HepG2 (cell line): ENCODE measurements at regions not wholly inside any gene's neighbourhood (a gene's known extent, or its start where the extent isn't known, plus 50 kb on each side); places are given as distances from the start of the nearest gene placed in this dataset.

Source experiments
- ATAC-seq: fragments of 200-7000 bp; cut with Tn5 transposase; 3 replicates; pipeline ENCODE4 v1.9.1; 2020; ENCODE audit warnings: mild to moderate bottlenecking, moderate library complexity
- BruUV-seq: library from RNA; stranded (reverse); fragments of 400-500 nt; replicated peaks from 2 replicates; lab custom pipeline; 2021; lab: Mats Ljungman, UMichigan
- CTCF ChIA-PET: fragments of 300-600 bp; formaldehyde crosslinking; extraction: SDS; loops from one replicate; lab custom pipeline; 2021; ENCODE audit warnings: low total read pairs, inconsistent platforms, low intra/inter-chr PET ratio; lab: Yijun Ruan, JAX
- POLR2A ChIA-PET: fragments of 350-600 bp; sonication (Branson Sonifier 250); formaldehyde crosslinking; loops from one replicate; lab custom pipeline; 2020; ENCODE audit warnings: antibody characterized with exemption, inconsistent platforms; lab: Yijun Ruan, JAX
- DNase-seq: peaks from one replicate; pipeline ENCODE4 v3.0.0-alpha.2; 2015; ENCODE audit warnings: low spot score
- FAIRE-seq: peaks from 3 replicates; lab custom pipeline; 2011; peaks lifted over from hg19 to GRCh38; lab: Jason Lieb, UNC
- H2AFZ ChIP-seq: one replicate; pipeline ENCODE4 v1.6.1; 2011; ENCODE audit warnings: low read length, inconsistent platforms
- H3K27ac ChIP-seq: fragments of 300-600 bp; 3 replicates; pipeline ENCODE4 v1.8.0; 2011; ENCODE audit warnings: mixed run types, mild to moderate bottlenecking, mixed read lengths, low read length, inconsistent platforms; ENCODE audit not compliant: insufficient read depth; ENCODE audit errors: extremely low read length
- H3K27me3 ChIP-seq, 2 experiments: fragments of 200-600 bp in 1 of 2; 2 replicates in 1 of 2; 3 replicates in 1 of 2; pipeline versions ENCODE4 v1.6.0 to v1.8.0; 2011; ENCODE audit warnings: low read length in 2 of 2, mild to moderate bottlenecking in 2 of 2, moderate library complexity in 2 of 2, inconsistent platforms in 1 of 2; ENCODE audit not compliant: insufficient read depth in 2 of 2, control insufficient read depth in 1 of 2
- H3K36me3 ChIP-seq, 2 experiments: fragments of 200-600 bp in 1 of 2; replicated peaks in 1 of 2; 2 replicates in 1 of 2; 3 replicates in 1 of 2; pipeline versions ENCODE4 v1.5.1 to v1.8.0; 2011; ENCODE audit warnings: low read length in 2 of 2, inconsistent platforms in 1 of 2; ENCODE audit not compliant: insufficient read depth in 2 of 2, control insufficient read depth in 1 of 2
- H3K4me1 ChIP-seq: 2 replicates; pipeline ENCODE4 v1.5.1; 2012; ENCODE audit warnings: low read length, inconsistent platforms; ENCODE audit not compliant: insufficient read depth
- H3K4me2 ChIP-seq: 2 replicates; pipeline ENCODE4 v1.6.0; 2011; ENCODE audit warnings: low read depth, low read length, inconsistent platforms
- H3K4me3 ChIP-seq, 3 experiments: fragments of 200-600 bp in 1 of 3; sonication (generic), shearing (Covaris generic) in 1 of 3; replicated peaks in 1 of 3; 2 replicates each; pipeline ENCODE4 v1.5.1; 2011 to 2016; ENCODE audit warnings: low read length in 3 of 3, inconsistent platforms in 2 of 3, low read depth in 2 of 3, mild to moderate bottlenecking in 2 of 3, control low read depth in 1 of 3, mixed read lengths in 1 of 3; ENCODE audit not compliant: insufficient read depth in 1 of 3
- H3K79me2 ChIP-seq: one replicate; pipeline ENCODE4 v1.6.1; 2011; ENCODE audit warnings: low read length, inconsistent platforms; ENCODE audit not compliant: insufficient read depth
- H3K9ac ChIP-seq: 2 replicates; pipeline ENCODE4 v1.6.0; 2011; ENCODE audit warnings: mild to moderate bottlenecking, low read depth, low read length, inconsistent platforms; ENCODE audit not compliant: insufficient read depth
- H3K9me3 ChIP-seq: 2 replicates; pipeline ENCODE4 v1.5.1; 2012; ENCODE audit warnings: mild to moderate bottlenecking, low read length
- H4K20me1 ChIP-seq: 2 replicates; pipeline ENCODE4 v1.6.0; 2011; ENCODE audit warnings: inconsistent platforms, mild to moderate bottlenecking, low read length, moderate library complexity; ENCODE audit not compliant: insufficient read depth
- CCAR2 ChIP-seq: fragments of 200-400 bp; formaldehyde crosslinking; optimal IDR thresholded peaks from 2 replicates; pipeline ENCODE3; 2018; ENCODE audit warnings: low read depth, mild to moderate bottlenecking, low read length, moderate library complexity
- EP300 ChIP-seq, 3 experiments: sonication (generic) in 1 of 3; formaldehyde crosslinking in 1 of 3; IDR thresholded peaks; 2 replicates each; pipeline versions ENCODE4 v1.5.1 to v1.6.1; 2011 to 2020; ENCODE audit warnings: low read depth in 2 of 3, low read length in 2 of 3, borderline replicate concordance in 1 of 3, improper control_type of control experiment in 1 of 3, mild to moderate bottlenecking in 1 of 3, missing genetic modification reagents in 1 of 3, moderate library complexity in 1 of 3
- FOSL2 ChIP-seq: sonication (generic); formaldehyde crosslinking; IDR thresholded peaks from 2 replicates; pipeline ENCODE4 v1.4.0; 2020; ENCODE audit warnings: missing genetic modification reagents
- GATAD2A ChIP-seq: IDR thresholded peaks from 2 replicates; pipeline ENCODE4 v1.6.1; 2016
- ISX ChIP-seq: sonication (generic); formaldehyde crosslinking; conservative IDR thresholded peaks from 2 replicates; pipeline ENCODE4 v1.5.0; 2020; ENCODE audit warnings: missing genetic modification reagents
- MEF2D ChIP-seq: sonication (generic); formaldehyde crosslinking; IDR thresholded peaks from 2 replicates; pipeline ENCODE4 v1.5.1; 2020; ENCODE audit warnings: mild to moderate bottlenecking, missing genetic modification reagents
- NPAS2 ChIP-seq: sonication (generic); formaldehyde crosslinking; IDR thresholded peaks from 2 replicates; pipeline ENCODE4 v1.8.0; 2022; ENCODE audit warnings: mild to moderate bottlenecking, missing genetic modification reagents, borderline replicate concordance
- RORA ChIP-seq: sonication (generic); formaldehyde crosslinking; IDR thresholded peaks from 2 replicates; pipeline ENCODE4 v1.5.0; 2020; ENCODE audit warnings: mild to moderate bottlenecking, missing genetic modification reagents, moderate library complexity
- TOE1 ChIP-seq: sonication (generic); formaldehyde crosslinking; IDR thresholded peaks from 2 replicates; pipeline ENCODE4 v1.4.0; 2020; ENCODE audit warnings: mild to moderate bottlenecking, missing genetic modification reagents
- ZNF550 ChIP-seq: sonication (generic); formaldehyde crosslinking; IDR thresholded peaks from 2 replicates; pipeline ENCODE4 v1.4.0; 2020; ENCODE audit warnings: mild to moderate bottlenecking, missing genetic modification reagents, borderline replicate concordance
- ZNF569 ChIP-seq: sonication (generic); formaldehyde crosslinking; IDR thresholded peaks from 2 replicates; pipeline ENCODE4 v1.5.0; 2020; ENCODE audit warnings: mild to moderate bottlenecking, missing genetic modification reagents, moderate library complexity, borderline replicate concordance
- ZSCAN29 ChIP-seq: sonication (generic); formaldehyde crosslinking; conservative IDR thresholded peaks from 2 replicates; pipeline ENCODE4 v1.4.0; 2020; ENCODE audit warnings: mild to moderate bottlenecking, missing genetic modification reagents
- WGBS: methylation state at CpG from one replicate; pipeline ENCODE4 v1.1.6; 2017; ENCODE audit warnings: low lambda C conversion rate; 5-methylcytosine and 5-hydroxymethylcytosine counted together
- in situ Hi-C: cut with HindIII; loops from 2 replicates; pipeline ENCODE4 v1.10.0; 2017; ENCODE audit warnings: low pct_unique_long_range_greater_than_20kb; ENCODE audit not compliant: extremely low pct_ligation_motif_present
- intact Hi-C: fragments of 100-400 bp; cut with micrococcal nuclease; formaldehyde crosslinking; loops from one replicate; pipeline ENCODE4 v1.10.0; 2022; ENCODE audit not compliant: unreplicated experiment
- TF ChIP-seq, protein P1 (sequence below): sonication (generic); formaldehyde crosslinking; IDR thresholded peaks from 2 replicates; pipeline ENCODE4 v1.4.0; 2020; ENCODE audit warnings: mild to moderate bottlenecking, missing genetic modification reagents
- TF ChIP-seq, protein P2 (sequence below): IDR thresholded peaks from 2 replicates; pipeline ENCODE4 v1.6.1; 2016
- TF ChIP-seq, protein P3 (sequence below): fragments of 450-650 bp; IDR thresholded peaks from 2 replicates; pipeline ENCODE4 v1.6.1; 2017; ENCODE audit warnings: mild to moderate bottlenecking

DNA sequence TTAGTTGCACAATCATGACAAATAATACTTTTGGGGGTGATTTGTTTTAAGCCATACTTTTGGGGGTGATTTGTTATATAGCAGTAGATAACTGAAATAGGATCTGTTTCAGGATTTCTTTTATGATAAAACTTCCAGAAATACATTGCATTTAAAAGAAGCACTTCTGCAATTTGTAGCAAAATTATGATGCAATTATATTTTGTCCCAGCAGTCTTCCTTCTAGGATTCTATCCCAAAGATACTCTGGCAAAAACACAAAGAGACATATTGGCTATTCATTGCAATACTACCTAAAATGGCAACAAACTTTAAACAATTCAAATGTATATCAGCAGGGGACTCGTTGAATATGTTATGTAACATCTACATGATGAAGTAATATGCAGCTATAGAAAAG lies 78.9 kb upstream of the ANKRD28 start:
- Histone ChIP-seq H2AFZ (no peak overlapping the region), H3K9ac (no peak overlapping the region), H3K4me3 (no peak overlapping the region), H3K4me1 (no peaks in the 10 kb centered on the region), H3K27ac (no peak overlapping the region), H4K20me1 (no peaks in the 10 kb centered on the region), H3K36me3 (no peaks in the 10 kb centered on the region), H3K4me2 (no peak overlapping the region), H3K9me3 (no peaks in the 10 kb centered on the region), H3K27me3 (no peaks in the 10 kb centered on the region), H3K79me2 (no peaks in the 10 kb centered on the region)
- ATAC-seq (no peak), DNase-seq (no peak), FAIRE-seq (no peak)
- in situ Hi-C loops (no loop called here), intact Hi-C loops (no loop called here)
- no TSS peak for BruUV-seq
- TF ChIP-seq GATAD2A (CRISPR knock-in tag): no peak
- ChIA-PET CTCF (no interaction called here), POLR2A (no interaction called here)
- 77% methylated on average over 1 of the region's 1 CpG for WGBS

DNA sequence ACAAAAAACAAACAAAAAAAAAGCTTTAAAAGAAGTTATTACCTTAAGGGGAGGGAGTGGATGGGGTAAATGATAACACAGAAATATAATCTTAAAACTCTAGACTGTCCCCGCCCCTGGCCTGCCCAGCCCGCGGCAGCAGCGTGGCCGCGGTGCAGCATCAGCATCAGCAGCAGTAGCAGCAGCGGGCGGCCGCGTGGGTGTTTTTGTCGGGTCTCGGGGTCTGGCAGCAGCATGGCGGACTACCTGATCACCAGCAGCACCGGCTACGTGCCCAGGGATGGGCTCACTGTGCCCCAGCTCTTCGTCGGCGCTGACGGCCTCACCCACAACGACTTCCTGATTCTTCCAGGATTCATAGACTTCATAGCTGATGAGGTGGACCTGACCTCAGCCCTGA lies 80.0 kb upstream of the ANKRD28 start:
- POLR2A ChIA-PET: no interaction called here
- intact Hi-C loops: no loop called here
- in situ Hi-C loops: no loop called here
- H3K9ac ChIP-seq: no peak overlapping the region
- no peak overlapping the region for H3K27ac ChIP-seq
- no peak overlapping the region for H2AFZ ChIP-seq
- BruUV-seq: no TSS peak
- TF ChIP-seq ZSCAN29 (no peak), TOE1 (no peak), MEF2D (CRISPR knock-in tag) (no peak), ZNF569 (CRISPR knock-in tag) (no peak), NPAS2 (no peak), EP300 (IDR thresholded peaks at IDR 0.05; ENCODE audit: low read depth in 2 of 2, low read length in 2 of 2) (no peak), EP300 (CRISPR knock-in tag; IDR thresholded peaks at IDR 0.05; ENCODE audit: borderline replicate concordance) (no peak), ISX (CRISPR knock-in tag) (no peak), CCAR2 (no peak), RORA (CRISPR knock-in tag) (no peak), FOSL2 (no peak), ZNF550 (CRISPR knock-in tag) (no peak)
- TF ChIP-seq, protein P1, sequence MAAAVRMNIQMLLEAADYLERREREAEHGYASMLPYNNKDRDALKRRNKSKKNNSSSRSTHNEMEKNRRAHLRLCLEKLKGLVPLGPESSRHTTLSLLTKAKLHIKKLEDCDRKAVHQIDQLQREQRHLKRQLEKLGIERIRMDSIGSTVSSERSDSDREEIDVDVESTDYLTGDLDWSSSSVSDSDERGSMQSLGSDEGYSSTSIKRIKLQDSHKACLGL (CRISPR knock-in tag): no peak
- TF ChIP-seq, protein P2, sequence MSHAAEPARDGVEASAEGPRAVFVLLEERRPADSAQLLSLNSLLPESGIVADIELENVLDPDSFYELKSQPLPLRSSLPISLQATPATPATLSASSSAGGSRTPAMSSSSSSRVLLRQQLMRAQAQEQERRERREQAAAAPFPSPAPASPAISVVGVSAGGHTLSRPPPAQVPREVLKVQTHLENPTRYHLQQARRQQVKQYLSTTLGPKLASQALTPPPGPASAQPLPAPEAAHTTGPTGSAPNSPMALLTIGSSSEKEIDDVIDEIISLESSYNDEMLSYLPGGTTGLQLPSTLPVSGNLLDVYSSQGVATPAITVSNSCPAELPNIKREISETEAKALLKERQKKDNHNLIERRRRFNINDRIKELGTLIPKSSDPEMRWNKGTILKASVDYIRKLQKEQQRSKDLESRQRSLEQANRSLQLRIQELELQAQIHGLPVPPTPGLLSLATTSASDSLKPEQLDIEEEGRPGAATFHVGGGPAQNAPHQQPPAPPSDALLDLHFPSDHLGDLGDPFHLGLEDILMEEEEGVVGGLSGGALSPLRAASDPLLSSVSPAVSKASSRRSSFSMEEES (CRISPR knock-in tag): no peak
- TF ChIP-seq, protein P3, sequence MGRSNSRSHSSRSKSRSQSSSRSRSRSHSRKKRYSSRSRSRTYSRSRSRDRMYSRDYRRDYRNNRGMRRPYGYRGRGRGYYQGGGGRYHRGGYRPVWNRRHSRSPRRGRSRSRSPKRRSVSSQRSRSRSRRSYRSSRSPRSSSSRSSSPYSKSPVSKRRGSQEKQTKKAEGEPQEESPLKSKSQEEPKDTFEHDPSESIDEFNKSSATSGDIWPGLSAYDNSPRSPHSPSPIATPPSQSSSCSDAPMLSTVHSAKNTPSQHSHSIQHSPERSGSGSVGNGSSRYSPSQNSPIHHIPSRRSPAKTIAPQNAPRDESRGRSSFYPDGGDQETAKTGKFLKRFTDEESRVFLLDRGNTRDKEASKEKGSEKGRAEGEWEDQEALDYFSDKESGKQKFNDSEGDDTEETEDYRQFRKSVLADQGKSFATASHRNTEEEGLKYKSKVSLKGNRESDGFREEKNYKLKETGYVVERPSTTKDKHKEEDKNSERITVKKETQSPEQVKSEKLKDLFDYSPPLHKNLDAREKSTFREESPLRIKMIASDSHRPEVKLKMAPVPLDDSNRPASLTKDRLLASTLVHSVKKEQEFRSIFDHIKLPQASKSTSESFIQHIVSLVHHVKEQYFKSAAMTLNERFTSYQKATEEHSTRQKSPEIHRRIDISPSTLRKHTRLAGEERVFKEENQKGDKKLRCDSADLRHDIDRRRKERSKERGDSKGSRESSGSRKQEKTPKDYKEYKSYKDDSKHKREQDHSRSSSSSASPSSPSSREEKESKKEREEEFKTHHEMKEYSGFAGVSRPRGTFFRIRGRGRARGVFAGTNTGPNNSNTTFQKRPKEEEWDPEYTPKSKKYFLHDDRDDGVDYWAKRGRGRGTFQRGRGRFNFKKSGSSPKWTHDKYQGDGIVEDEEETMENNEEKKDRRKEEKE: no peak
- H3K79me2 ChIP-seq: no peaks in the 10 kb centered on the region
- no peak overlapping the region for H3K4me2 ChIP-seq
- H3K27me3 ChIP-seq: no peaks in the 10 kb centered on the region
- no peak for DNase-seq
- H3K36me3 ChIP-seq: no peaks in the 10 kb centered on the region
- H3K9me3 ChIP-seq: no peaks in the 10 kb centered on the region
- no peak overlapping the region for H3K4me3 ChIP-seq
- no peaks in the 10 kb centered on the region for H4K20me1 ChIP-seq
- CTCF ChIA-PET: no interaction called here
- no peak for FAIRE-seq
- H3K4me1 ChIP-seq: no peaks in the 10 kb centered on the region
- 97% methylated on average over 17 of the region's 20 CpGs for WGBS
- no peak for ATAC-seq
